GM20431 (cell line): ENCODE measurements at regions not wholly inside any gene's neighbourhood (a gene's known extent, or its start where the extent isn't known, plus 50 kb on each side); places are given as distances from the start of the nearest gene placed in this dataset.

Source experiments
- in situ Hi-C: fragments of 300-500 bp; cut with MseI, MboI; formaldehyde crosslinking; loops from one replicate; pipeline ENCODE4 v1.15.0; 2020; ENCODE audit warnings: low sequenced_read_pairs; ENCODE audit not compliant: unreplicated experiment

- in situ Hi-C loops: loop anchor here (25.0 kb wide), 1 partner anchor 95 kb away; no protein-coding TSS in a partner anchor
Observed at GRCh38 chr16:76882105-76882504, 308.9 kb upstream of the MON1B start.

GRCh38 chr16:76883076-76883475, 307.9 kb upstream of the MON1B start:
- in situ Hi-C loops: loop anchor here (25.0 kb wide), 1 partner anchor 96 kb away; no protein-coding TSS in a partner anchor

- in situ Hi-C loops: loop anchor here (25.0 kb wide), 1 partner anchor 99 kb away; no protein-coding TSS in a partner anchor
Observed at GRCh38 chr16:76885776-76886537, 305.0 kb upstream of the MON1B start.

GRCh38 chr16:76897816-76898215, 293.2 kb upstream of the MON1B start:
- in situ Hi-C loops: loop anchor here (25.0 kb wide), 1 partner anchor 111 kb away; no protein-coding TSS in a partner anchor

- in situ Hi-C loops: loop anchor here (25.0 kb wide), 1 partner anchor 112 kb away; no protein-coding TSS in a partner anchor
Observed at GRCh38 chr16:76899767-76900166, 291.2 kb upstream of the MON1B start.

GRCh38 chr16:76900285-76901263, 290.4 kb upstream of the MON1B start:
- in situ Hi-C loops: no loop called here

- in situ Hi-C loops: no loop called here
Observed at GRCh38 chr16:76906552-76906951, 284.4 kb upstream of the MON1B start.

GRCh38 chr16:76910931-76911330, 280.1 kb upstream of the MON1B start:
- in situ Hi-C loops: no loop called here

- in situ Hi-C loops: no loop called here
Observed at GRCh38 chr16:76913046-76913445, 277.9 kb upstream of the MON1B start.

- in situ Hi-C loops: no loop called here
Observed at GRCh38 chr16:76926042-76926441, 264.9 kb upstream of the MON1B start.

- in situ Hi-C loops: no loop called here
Observed at GRCh38 chr16:76926595-76926994, 264.4 kb upstream of the MON1B start.

- in situ Hi-C loops: no loop called here
Observed at GRCh38 chr16:76931186-76931585, 259.8 kb upstream of the MON1B start.

GRCh38 chr16:76932541-76933211, 258.3 kb upstream of the MON1B start:
- in situ Hi-C loops: no loop called here

GRCh38 chr16:76940251-76940650, 250.7 kb upstream of the MON1B start:
- in situ Hi-C loops: no loop called here

GRCh38 chr16:76941113-76941512, 249.9 kb upstream of the MON1B start:
- in situ Hi-C loops: no loop called here

- in situ Hi-C loops: no loop called here
Observed at GRCh38 chr16:76942089-76942488, 248.9 kb upstream of the MON1B start.

- in situ Hi-C loops: no loop called here
Observed at GRCh38 chr16:76943921-76944320, 247.1 kb upstream of the MON1B start.

- in situ Hi-C loops: no loop called here
Observed at GRCh38 chr16:76946879-76947278, 244.1 kb upstream of the MON1B start.

- in situ Hi-C loops: no loop called here
Observed at GRCh38 chr16:76947749-76948148, 243.2 kb upstream of the MON1B start.

- in situ Hi-C loops: no loop called here
Observed at GRCh38 chr16:76955629-76956028, 235.4 kb upstream of the MON1B start.
